ENCODE measurements at regions not wholly inside any gene's neighbourhood (a gene's known extent, or its start where the extent isn't known, plus 50 kb on each side); places are given as distances from the start of the nearest gene placed in this dataset.

GRCh38 chr15:68871507-68871906, 50.8 kb upstream of the ANP32A start:
- DNase-seq (ENCODE audit: low read depth): no peak

DNA sequence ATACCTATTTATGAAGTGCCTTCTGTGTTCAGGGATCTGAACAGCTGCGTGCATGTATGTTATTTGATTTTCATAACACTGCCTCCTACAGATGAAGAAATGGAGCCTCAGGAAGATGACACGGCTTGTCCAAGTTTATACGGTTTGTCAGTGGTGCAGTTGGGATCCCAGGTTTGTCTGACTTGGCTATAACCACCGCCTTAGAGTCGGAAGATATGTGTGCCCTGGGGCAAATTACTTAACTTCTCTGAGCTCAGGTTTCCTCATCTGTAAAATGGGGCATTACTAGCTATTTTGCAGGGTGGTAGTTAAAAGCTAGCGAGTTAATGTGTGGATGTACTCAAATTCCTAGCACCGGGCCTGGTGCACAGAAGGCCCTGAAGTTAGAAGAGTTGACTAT, 54.1 kb upstream of the ANP32A start:
- DNase-seq (ENCODE audit: low read depth): no peak

DNA sequence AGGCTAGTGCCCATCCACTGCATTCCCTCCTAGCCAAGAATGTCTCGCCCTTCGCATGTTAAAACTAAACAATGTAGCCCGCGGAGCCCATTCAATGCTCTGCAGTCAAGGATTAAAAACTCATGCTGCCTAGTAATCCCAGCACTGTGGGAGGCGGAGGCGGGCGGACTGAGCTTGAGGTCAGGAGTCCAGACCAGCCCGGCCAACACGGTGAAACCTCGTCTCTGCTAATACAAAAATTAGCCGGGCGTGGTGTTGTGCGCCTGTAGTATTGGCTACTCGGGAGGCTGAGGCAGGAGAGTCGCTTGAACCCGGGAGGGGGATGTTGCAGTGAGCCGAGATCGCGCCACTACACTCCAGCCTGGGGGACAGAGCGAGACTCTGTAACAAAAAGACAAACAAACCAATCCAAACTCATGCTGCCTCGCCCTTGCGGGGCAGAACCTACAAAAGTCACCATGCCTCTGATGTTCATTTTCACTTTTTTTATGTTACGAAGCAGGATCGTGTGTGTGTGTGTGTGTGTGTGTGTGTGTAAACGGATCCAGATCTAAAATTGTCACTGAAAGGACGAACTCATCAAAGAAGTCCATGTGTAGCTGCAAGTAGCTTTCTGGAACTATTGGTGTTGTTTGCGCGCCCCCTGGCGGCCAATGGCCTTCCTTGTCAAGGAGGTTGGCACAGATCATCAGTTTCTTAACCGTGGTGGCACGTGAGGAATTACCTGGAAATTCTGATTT, 54.8 kb upstream of the SPESP1 start:
- peak; percentile 86 for DNase-seq (ENCODE audit: low read depth)

GRCh38 chr15:68877626-68878025, 52.7 kb upstream of the SPESP1 start:
- DNase-seq (ENCODE audit: low read depth): no peak

DNA sequence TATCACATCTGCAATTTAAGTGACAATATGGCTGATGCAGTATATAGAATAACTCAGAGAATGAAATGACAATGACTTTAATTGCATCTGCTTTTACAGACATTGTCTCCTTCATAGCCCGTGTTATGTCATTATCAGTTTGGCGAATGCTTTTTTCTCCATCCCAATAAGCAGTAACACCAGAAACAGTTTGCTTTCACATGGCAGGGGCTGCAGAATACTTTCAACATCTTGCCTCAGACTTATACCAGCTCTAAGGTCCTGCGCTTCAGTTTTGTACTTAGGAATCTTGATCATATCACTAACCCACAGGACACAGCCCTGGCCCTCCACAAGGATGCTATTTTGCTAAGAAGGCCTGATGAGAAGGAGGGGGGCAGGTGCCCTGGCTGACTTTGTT, 49.9 kb upstream of the SPESP1 start:
- no peak for DNase-seq (ENCODE audit: low read depth)
